ENCODE measurements at regions not wholly inside any gene's neighbourhood (a gene's known extent, or its start where the extent isn't known, plus 50 kb on each side); places are given as distances from the start of the nearest gene placed in this dataset.

- TF ChIP-seq ZNF280D (tag by site-specific recombination; IDR thresholded peaks at IDR 0.05) (no peak), ZNF558 (tag by site-specific recombination; IDR thresholded peaks at IDR 0.05) (no peak), ZNF157 (tag by site-specific recombination; IDR thresholded peaks at IDR 0.05) (no peak), SETDB1 (IDR thresholded peaks at IDR 0.05; ENCODE audit: insufficient read length, low read length) (no peak), ZNF510 (tag by site-specific recombination; IDR thresholded peaks at IDR 0.05; ENCODE audit: insufficient replicate concordance) (no peak), ZNF175 (tag by site-specific recombination; IDR thresholded peaks at IDR 0.05) (no peak), ZSCAN5A (tag by site-specific recombination; IDR thresholded peaks at IDR 0.05) (no peak)
These were observed 77.8 kb upstream of the BTG1 start (continued) for GRCh38 chr12:92223481-92223880.

GRCh38 chr12:92221656-92222315, 76.1 kb upstream of the BTG1 start:
- POLR2A ChIA-PET: no interaction called here
- Histone ChIP-seq H3K4me1 (ENCODE audit: control insufficient read depth, insufficient read depth, low read length) (peaks cover 2% of the 10 kb centered on the region; the same call in 1 of the 2 replicates), H3K4me3 (ENCODE audit: low read depth, low read length) (no peak overlapping the region), H3K36me3 (ENCODE audit: control insufficient read depth in 2 of 2, insufficient read depth in 1 of 2, low read length in 2 of 2) (no peaks in the 10 kb centered on the region), H3K27ac (ENCODE audit: extremely low read depth, low read depth, low read length) (no peak overlapping the region), H3K9me3 (ENCODE audit: control insufficient read depth, insufficient read depth, low read depth, low read length) (no peaks in the 10 kb centered on the region)
- CTCF ChIA-PET: no interaction called here
- TF ChIP-seq ZNF701 (tag by site-specific recombination; IDR thresholded peaks at IDR 0.05) (no peak), PRDM4 (tag by site-specific recombination; IDR thresholded peaks at IDR 0.05) (no peak), MYNN (tag by site-specific recombination; IDR thresholded peaks at IDR 0.05; ENCODE audit: borderline replicate concordance) (no peak), ZEB2 (tag by site-specific recombination; IDR thresholded peaks at IDR 0.05) (no peak), ZBTB11 (tag by site-specific recombination; conservative IDR thresholded peaks at IDR 0.05; ENCODE audit: low read depth) (no peak), ZNF629 (tag by site-specific recombination; IDR thresholded peaks at IDR 0.05) (no peak)
